Vagina (tissue), 2 donors: ENCODE measurements at regions not wholly inside any gene's neighbourhood (a gene's known extent, or its start where the extent isn't known, plus 50 kb on each side); places are given as distances from the start of the nearest gene placed in this dataset.

Experiments
- DNase-seq, 2 donors: peaks; one replicate each; pipeline ENCODE4 v3.0.0-alpha.2; 2017; ENCODE audit errors: extremely low spot score in 2 of 2
- H3K27ac ChIP-seq: fragments of 200-600 bp; sonication (generic); one replicate; pipeline ENCODE4 v1.5.1; 2019
- H3K27me3 ChIP-seq: fragments of 200-600 bp; sonication (generic); one replicate; pipeline ENCODE4 v1.5.1; 2019
- H3K36me3 ChIP-seq, 2 donors: fragments of 200-600 bp; sonication (generic); one replicate each; pipeline ENCODE4 v1.5.1; 2017 to 2019
- H3K4me1 ChIP-seq: fragments of 200-600 bp; sonication (generic); one replicate; pipeline ENCODE4 v1.5.1; 2019
- H3K4me3 ChIP-seq, 2 donors: fragments of 200-600 bp; sonication (generic); 1 replicate in 1 of 2; 2 replicates in 1 of 2; pipeline ENCODE4 v1.5.1; 2016 to 2019
- H3K9me3 ChIP-seq: fragments of 200-600 bp; sonication (generic); one replicate; pipeline ENCODE4 v1.5.1; 2019
- CTCF ChIP-seq, 3 experiments: fragments of 450-650 bp in 2 of 3; fragments of 200-600 bp in 1 of 3; sonication (generic) in 1 of 3; IDR thresholded peaks; one replicate each; pipeline ENCODE4 v1.5.1; 2017 to 2019; ENCODE audit warnings: antibody characterized with exemption in 3 of 3, mild to moderate bottlenecking in 2 of 3, moderate library complexity in 2 of 3
- POLR2A ChIP-seq, 2 donors: fragments of 450-650 bp; IDR thresholded peaks; one replicate each; pipeline ENCODE4 v1.6.1; 2017; ENCODE audit warnings: antibody characterized with exemption in 2 of 2, mild to moderate bottlenecking in 2 of 2, moderate library complexity in 2 of 2
- POLR2AphosphoS5 ChIP-seq, 2 donors: sonication (generic); formaldehyde crosslinking; IDR thresholded peaks; one replicate each; pipeline ENCODE4 v1.9.0; 2017; ENCODE audit warnings: antibody characterized with exemption in 2 of 2, mild to moderate bottlenecking in 2 of 2, low read depth in 1 of 2; ENCODE audit not compliant: insufficient read depth in 1 of 2
- intact Hi-C: fragments of 100-400 bp; cut with DNase I; formaldehyde crosslinking; loops from one replicate; pipeline ENCODE4 v1.15.1; 2023

GRCh38 chrX:39476604-39477021, 621.1 kb downstream of the BCOR start:
- intact Hi-C loops: no loop called here
- TF ChIP-seq POLR2A (IDR thresholded peaks at IDR 0.05) (no peak), CTCF (IDR thresholded peaks at IDR 0.05) (no peak), POLR2AphosphoS5 (IDR thresholded peaks at IDR 0.05; ENCODE audit: insufficient read depth in 1 of 2, low read depth in 1 of 2) (no peak)

GRCh38 chrX:39477031-39477761, 620.6 kb downstream of the BCOR start:
- no peak overlapping the region for H3K27ac ChIP-seq
- no peaks in the 10 kb centered on the region for H3K9me3 ChIP-seq
- H3K36me3 ChIP-seq: no peaks in the 10 kb centered on the region
- peaks cover 10% of the 10 kb centered on the region for H3K4me1 ChIP-seq
- H3K4me3 ChIP-seq: no peak overlapping the region
- no peaks in the 10 kb centered on the region for H3K27me3 ChIP-seq
- intact Hi-C loops: no loop called here
- TF ChIP-seq POLR2AphosphoS5 (IDR thresholded peaks at IDR 0.05; ENCODE audit: insufficient read depth in 1 of 2, low read depth in 1 of 2) (no peak), CTCF (IDR thresholded peaks at IDR 0.05) (no peak), POLR2A (IDR thresholded peaks at IDR 0.05) (no peak)
- DNase-seq: no peak

More at GRCh38 chrX:39476604-39477021, 621.1 kb downstream of the BCOR start:
- no peak for DNase-seq
- no peaks in the 10 kb centered on the region for H3K36me3 ChIP-seq
- no peaks in the 10 kb centered on the region for H3K27me3 ChIP-seq
- H3K4me3 ChIP-seq: no peak overlapping the region
- no peak overlapping the region for H3K27ac ChIP-seq
- H3K4me1 ChIP-seq: peaks cover 10% of the 10 kb centered on the region
- H3K9me3 ChIP-seq: no peaks in the 10 kb centered on the region

GRCh38 chrX:39477762-39478120, 620.0 kb downstream of the BCOR start:
- DNase-seq: no peak
- Histone ChIP-seq H3K4me3 (no peak overlapping the region), H3K36me3 (no peaks in the 10 kb centered on the region), H3K9me3 (no peaks in the 10 kb centered on the region), H3K27me3 (no peaks in the 10 kb centered on the region), H3K27ac (no peak overlapping the region), H3K4me1 (peaks cover 10% of the 10 kb centered on the region)
- TF ChIP-seq POLR2AphosphoS5 (IDR thresholded peaks at IDR 0.05; ENCODE audit: insufficient read depth in 1 of 2, low read depth in 1 of 2) (no peak), CTCF (IDR thresholded peaks at IDR 0.05) (no peak), POLR2A (IDR thresholded peaks at IDR 0.05) (no peak)
- intact Hi-C loops: no loop called here

- H3K9me3 ChIP-seq: no peaks in the 10 kb centered on the region
- H3K36me3 ChIP-seq: no peaks in the 10 kb centered on the region
- DNase-seq: no peak
- no peak overlapping the region for H3K27ac ChIP-seq
- no peak for TF ChIP-seq POLR2AphosphoS5 (IDR thresholded peaks at IDR 0.05; ENCODE audit: insufficient read depth in 1 of 2, low read depth in 1 of 2)
- TF ChIP-seq POLR2A (IDR thresholded peaks at IDR 0.05): no peak
- TF ChIP-seq CTCF (IDR thresholded peaks at IDR 0.05): no peak
- H3K4me3 ChIP-seq: no peak overlapping the region
- H3K27me3 ChIP-seq: no peaks in the 10 kb centered on the region
- H3K4me1 ChIP-seq: peaks cover 10% of the 10 kb centered on the region
- intact Hi-C loops: no loop called here
These were observed 617.9 kb downstream of the BCOR start for GRCh38 chrX:39479856-39480255.

GRCh38 chrX:39480963-39481362, 616.8 kb downstream of the BCOR start:
- no peak for DNase-seq
- no peaks in the 10 kb centered on the region for H3K9me3 ChIP-seq
- no peak for TF ChIP-seq CTCF (IDR thresholded peaks at IDR 0.05)
- intact Hi-C loops: no loop called here
- no peak overlapping the region for H3K27ac ChIP-seq
- H3K36me3 ChIP-seq: no peaks in the 10 kb centered on the region
- H3K27me3 ChIP-seq: no peaks in the 10 kb centered on the region
- peaks cover 10% of the 10 kb centered on the region for H3K4me1 ChIP-seq
- no peak overlapping the region for H3K4me3 ChIP-seq
